Activated CD4-positive, alpha-beta T cell treated with anti-CD3 and anti-CD28 coated beads, Interleukin-2, Interleukin-6, amounts not matched to agents 100 ng/mL and 50 ng/mL, durations not matched to agents 16 hours and 8 hours (primary cell): ENCODE measurements at regions not wholly inside any gene's neighbourhood (a gene's known extent, or its start where the extent isn't known, plus 50 kb on each side); places are given as distances from the start of the nearest gene placed in this dataset.
A peak's percentile ranks its signal among the peaks of the same experiment; 100 is the strongest.

ENCODE experiments used
- DNase-seq: peaks from one replicate; pipeline ENCODE4 v3.0.0-alpha.2; 2020

GRCh38 chr5:70585996-70586395 is 170.8 kb downstream of the GTF2H2C_2 start:
- DNase-seq: peak; percentile 41
